A673 (cell line): ENCODE measurements at regions not wholly inside any gene's neighbourhood (a gene's known extent, or its start where the extent isn't known, plus 50 kb on each side); places are given as distances from the start of the nearest gene placed in this dataset.
"Not testable (repeated sequence)": the region's sequence is repeated elsewhere in the genome, so short reads cannot be mapped to it uniquely, and the experiment has no call there.

ENCODE experiments used
- BruUV-seq: library from RNA; stranded (reverse); fragments of 400-500 nt; replicated peaks from 2 replicates; lab custom pipeline; 2021; lab: Mats Ljungman, UMichigan
- CTCF ChIA-PET: fragments of 300-600 bp; sonication (Branson Sonifier 250); formaldehyde crosslinking; loops from one replicate; lab custom pipeline; 2022; ENCODE audit warnings: antibody characterized with exemption; lab: Charles Lee
- POLR2A ChIA-PET: fragments of 300-600 bp; sonication (Branson Sonifier 250); formaldehyde crosslinking; loops from one replicate; lab custom pipeline; 2022; ENCODE audit warnings: antibody characterized with exemption; ENCODE audit not compliant: low non-redundant PET; lab: Charles Lee
- DNase-seq: peaks from one replicate; pipeline ENCODE4 v3.0.0-alpha.2; 2015; ENCODE audit warnings: low spot score
- H3K27ac ChIP-seq: fragments of 200-600 bp; sonication (generic); 2 replicates; pipeline ENCODE4 v1.5.1; 2016; ENCODE audit warnings: mixed run types, low read depth, mild to moderate bottlenecking, mixed read lengths, antibody characterized with exemption, low read length; ENCODE audit not compliant: poor library complexity, severe bottlenecking
- H3K27me3 ChIP-seq: fragments of 200-600 bp; sonication (generic); replicated peaks from 2 replicates; pipeline ENCODE4 v1.6.1; 2017; ENCODE audit warnings: mixed run types, low read depth, mild to moderate bottlenecking, mixed read lengths, antibody characterized with exemption, low read length; ENCODE audit not compliant: insufficient read depth, poor library complexity
- H3K36me3 ChIP-seq: fragments of 200-600 bp; sonication (generic); 2 replicates; pipeline ENCODE4 v1.6.1; 2016; ENCODE audit warnings: mixed run types, mild to moderate bottlenecking, mixed read lengths, antibody characterized with exemption, low read length; ENCODE audit not compliant: insufficient read depth, poor library complexity, severe bottlenecking
- H3K4me1 ChIP-seq: fragments of 200-600 bp; sonication (generic); 2 replicates; pipeline ENCODE4 v1.6.1; 2017; ENCODE audit warnings: mixed run types, mild to moderate bottlenecking, mixed read lengths, antibody characterized with exemption, low read length; ENCODE audit not compliant: insufficient read depth, poor library complexity, severe bottlenecking
- H3K4me3 ChIP-seq: fragments of 200-600 bp; sonication (generic); 2 replicates; pipeline ENCODE4 v1.5.1; 2016; ENCODE audit warnings: low read depth, mixed run types, mild to moderate bottlenecking, mixed read lengths, low read length; ENCODE audit not compliant: poor library complexity, severe bottlenecking
- H3K9me3 ChIP-seq: fragments of 200-600 bp; sonication (generic); 2 replicates; pipeline ENCODE4 v1.6.1; 2016; ENCODE audit warnings: mixed run types, low read depth, mild to moderate bottlenecking, mixed read lengths, antibody characterized with exemption, low read length; ENCODE audit not compliant: poor library complexity, severe bottlenecking
- CTCF ChIP-seq: fragments of 300-800, 200-600 bp; sonication (generic); conservative IDR thresholded peaks from 2 replicates; pipeline ENCODE4 v1.5.1; 2017; ENCODE audit warnings: low read depth, mild to moderate bottlenecking, antibody characterized with exemption, low read length, moderate library complexity, mixed read lengths
- EZH2 ChIP-seq: fragments of 200-600 bp; sonication (generic); IDR thresholded peaks from 2 replicates; pipeline ENCODE4 v1.6.1; 2017; ENCODE audit warnings: borderline replicate concordance, low read depth, mild to moderate bottlenecking, mixed read lengths, antibody characterized with exemption, low read length; ENCODE audit not compliant: poor library complexity, severe bottlenecking
- intact Hi-C: fragments of 100-400 bp; cut with micrococcal nuclease; formaldehyde crosslinking; loops from one replicate; pipeline ENCODE4 v1.10.0; 2022; ENCODE audit not compliant: unreplicated experiment

- DNase-seq, result no peak
- no peaks in the 10 kb centered on the region for H3K9me3 ChIP-seq
- no peaks in the 10 kb centered on the region for H3K27me3 ChIP-seq
- intact Hi-C loops, result no loop called here
- H3K36me3 ChIP-seq, result no peaks in the 10 kb centered on the region
- no peak overlapping the region for H3K27ac ChIP-seq
- ChIA-PET POLR2A (no interaction called here), CTCF (no interaction called here)
- TF ChIP-seq CTCF (no peak), EZH2 (no peak)
- H3K4me1 ChIP-seq, result no peaks in the 10 kb centered on the region
- no TSS peak for BruUV-seq
- no peak overlapping the region for H3K4me3 ChIP-seq
These were observed 473.9 kb downstream of the ZNF536 start for GRCh38 chr19:30846102-30846501.

GRCh38 chr19:30842926-30843325 lies 470.7 kb downstream of the ZNF536 start:
- Histone ChIP-seq H3K9me3 (no peaks in the 10 kb centered on the region), H3K27me3 (no peaks in the 10 kb centered on the region), H3K36me3 (no peaks in the 10 kb centered on the region), H3K4me1 (no peaks in the 10 kb centered on the region), H3K27ac (no peak overlapping the region), H3K4me3 (no peak overlapping the region)
- no TSS peak for BruUV-seq
- POLR2A ChIA-PET, result no interaction called here
- DNase-seq, result no peak
- CTCF ChIA-PET, result no interaction called here
- intact Hi-C loops, result no loop called here
- no peak for TF ChIP-seq EZH2

- Histone ChIP-seq H3K4me1 (no peaks in the 10 kb centered on the region), H3K27me3 (no peaks in the 10 kb centered on the region), H3K36me3 (no peaks in the 10 kb centered on the region), H3K9me3 (no peaks in the 10 kb centered on the region), H3K4me3 (no peak overlapping the region), H3K27ac (no peak overlapping the region)
- no TSS peak for BruUV-seq
- no peak for TF ChIP-seq CTCF
- TF ChIP-seq EZH2, result no peak
- intact Hi-C loops, result no loop called here
- POLR2A ChIA-PET, result no interaction called here
- CTCF ChIA-PET, result no interaction called here
- DNase-seq, result no peak
These were observed 469.8 kb downstream of the ZNF536 start for GRCh38 chr19:30841934-30842333.

GRCh38 chr19:30830875-30831274 lies 458.7 kb downstream of the ZNF536 start:
- intact Hi-C loops, result no loop called here
- POLR2A ChIA-PET, result no interaction called here
- CTCF ChIA-PET, result no interaction called here
- DNase-seq, result no peak
- H3K36me3 ChIP-seq, result no peaks in the 10 kb centered on the region
- no peaks in the 10 kb centered on the region for H3K4me1 ChIP-seq
- no TSS peak for BruUV-seq
- H3K27me3 ChIP-seq, result no peaks in the 10 kb centered on the region
- no peak for TF ChIP-seq CTCF
- no peak for TF ChIP-seq EZH2
- H3K27ac ChIP-seq, result no peak overlapping the region
- no peaks in the 10 kb centered on the region for H3K9me3 ChIP-seq
- H3K4me3 ChIP-seq, result no peak overlapping the region

GRCh38 chr19:30825505-30825904 lies 453.3 kb downstream of the ZNF536 start:
- H3K27ac ChIP-seq, H3K4me3 ChIP-seq, DNase-seq, CTCF ChIA-PET, BruUV-seq, H3K27me3 ChIP-seq, intact Hi-C loops, H3K9me3 ChIP-seq, H3K36me3 ChIP-seq, H3K4me1 ChIP-seq, POLR2A ChIA-PET: not testable (repeated sequence)
